ENCODE measurements at regions not wholly inside any gene's neighbourhood (a gene's known extent, or its start where the extent isn't known, plus 50 kb on each side); places are given as distances from the start of the nearest gene placed in this dataset.

- no peaks in the 10 kb centered on the region for H3K36me3 ChIP-seq (ENCODE audit: control insufficient read depth, insufficient read depth, low read length)
- H3K4me1 ChIP-seq (ENCODE audit: control insufficient read depth, insufficient read depth, low read length), result no peaks in the 10 kb centered on the region
- H3K27me3 ChIP-seq (ENCODE audit: control insufficient read depth, insufficient read depth, low read length), result no peaks in the 10 kb centered on the region
- no peak overlapping the region for H3K4me3 ChIP-seq (ENCODE audit: low read length)
- no peak for DNase-seq (ENCODE audit: low read depth, low spot score)
- no peak overlapping the region for H3K27ac ChIP-seq (ENCODE audit: low read length)
- no peaks in the 10 kb centered on the region for H3K9me3 ChIP-seq (ENCODE audit: control insufficient read depth, insufficient read depth, low read length)
These were observed 769.5 kb upstream of the LUZP2 start for GRCh38 chr11:23727387-23727786.

- Histone ChIP-seq H3K36me3 (ENCODE audit: control insufficient read depth, insufficient read depth, low read length) (no peaks in the 10 kb centered on the region), H3K9me3 (ENCODE audit: control insufficient read depth, insufficient read depth, low read length) (no peaks in the 10 kb centered on the region), H3K27ac (ENCODE audit: low read length) (no peak overlapping the region), H3K4me1 (ENCODE audit: control insufficient read depth, insufficient read depth, low read length) (no peaks in the 10 kb centered on the region), H3K4me3 (ENCODE audit: low read length) (no peak overlapping the region), H3K27me3 (ENCODE audit: control insufficient read depth, insufficient read depth, low read length) (no peaks in the 10 kb centered on the region)
- DNase-seq (ENCODE audit: low read depth, low spot score), result no peak
- no CpG with 5 or more reads among the region's 2 CpGs for whole genome bisulfite sequencing (ENCODE audit: insufficient coverage, insufficient read length)
These were observed 769.1 kb upstream of the LUZP2 start for GRCh38 chr11:23727794-23728193.

GRCh38 chr11:23729088-23729487 is 767.8 kb upstream of the LUZP2 start:
- H3K27ac ChIP-seq (ENCODE audit: low read length), result no peak overlapping the region
- no peaks in the 10 kb centered on the region for H3K4me1 ChIP-seq (ENCODE audit: control insufficient read depth, insufficient read depth, low read length)
- no peak overlapping the region for H3K4me3 ChIP-seq (ENCODE audit: low read length)
- H3K9me3 ChIP-seq (ENCODE audit: control insufficient read depth, insufficient read depth, low read length), result no peaks in the 10 kb centered on the region
- no peaks in the 10 kb centered on the region for H3K27me3 ChIP-seq (ENCODE audit: control insufficient read depth, insufficient read depth, low read length)
- H3K36me3 ChIP-seq (ENCODE audit: control insufficient read depth, insufficient read depth, low read length), result no peaks in the 10 kb centered on the region
- WGBS (ENCODE audit: insufficient coverage, insufficient read length), result no CpG with 5 or more reads among the region's 1 CpG
- no peak for DNase-seq (ENCODE audit: low read depth, low spot score)

- Histone ChIP-seq H3K36me3 (ENCODE audit: control insufficient read depth, insufficient read depth, low read length) (no peaks in the 10 kb centered on the region), H3K9me3 (ENCODE audit: control insufficient read depth, insufficient read depth, low read length) (no peaks in the 10 kb centered on the region), H3K27ac (ENCODE audit: low read length) (no peak overlapping the region), H3K4me3 (ENCODE audit: low read length) (no peak overlapping the region), H3K4me1 (ENCODE audit: control insufficient read depth, insufficient read depth, low read length) (no peaks in the 10 kb centered on the region), H3K27me3 (ENCODE audit: control insufficient read depth, insufficient read depth, low read length) (no peaks in the 10 kb centered on the region)
- WGBS (ENCODE audit: insufficient coverage, insufficient read length), result no CpG with 5 or more reads among the region's 43 CpGs
- no peak for DNase-seq (ENCODE audit: low read depth, low spot score)
These were observed 766.4 kb upstream of the LUZP2 start for GRCh38 chr11:23730307-23730998.

GRCh38 chr11:23732026-23732425 is 764.8 kb upstream of the LUZP2 start:
- H3K36me3 ChIP-seq (ENCODE audit: control insufficient read depth, insufficient read depth, low read length), result no peaks in the 10 kb centered on the region
- H3K4me1 ChIP-seq (ENCODE audit: control insufficient read depth, insufficient read depth, low read length), result no peaks in the 10 kb centered on the region
- no peak for DNase-seq (ENCODE audit: low read depth, low spot score)
- H3K27me3 ChIP-seq (ENCODE audit: control insufficient read depth, insufficient read depth, low read length), result no peaks in the 10 kb centered on the region
- no peaks in the 10 kb centered on the region for H3K9me3 ChIP-seq (ENCODE audit: control insufficient read depth, insufficient read depth, low read length)
- H3K4me3 ChIP-seq (ENCODE audit: low read length), result no peak overlapping the region
- no CpG with 5 or more reads among the region's 7 CpGs for WGBS (ENCODE audit: insufficient coverage, insufficient read length)
- no peak overlapping the region for H3K27ac ChIP-seq (ENCODE audit: low read length)

GRCh38 chr11:23746896-23747295 is 750.0 kb upstream of the LUZP2 start:
- Histone ChIP-seq H3K27me3 (ENCODE audit: control insufficient read depth, insufficient read depth, low read length) (no peaks in the 10 kb centered on the region), H3K36me3 (ENCODE audit: control insufficient read depth, insufficient read depth, low read length) (no peaks in the 10 kb centered on the region), H3K4me3 (ENCODE audit: low read length) (no peak overlapping the region), H3K4me1 (ENCODE audit: control insufficient read depth, insufficient read depth, low read length) (no peaks in the 10 kb centered on the region), H3K9me3 (ENCODE audit: control insufficient read depth, insufficient read depth, low read length) (no peaks in the 10 kb centered on the region), H3K27ac (ENCODE audit: low read length) (no peak overlapping the region)
- DNase-seq (ENCODE audit: low read depth, low spot score), result no peak
- WGBS (ENCODE audit: insufficient coverage, insufficient read length), result no CpG with 5 or more reads among the region's 1 CpG

- WGBS (ENCODE audit: insufficient coverage, insufficient read length), result no CpG with 5 or more reads among the region's 2 CpGs
- no peaks in the 10 kb centered on the region for H3K4me1 ChIP-seq (ENCODE audit: control insufficient read depth, insufficient read depth, low read length)
- DNase-seq (ENCODE audit: low read depth, low spot score), result no peak
These were observed 747.0 kb upstream of the LUZP2 start for GRCh38 chr11:23749762-23750430.

GRCh38 chr11:23751280-23751679 is 745.6 kb upstream of the LUZP2 start:
- no peaks in the 10 kb centered on the region for H3K4me1 ChIP-seq (ENCODE audit: control insufficient read depth, insufficient read depth, low read length)
- H3K36me3 ChIP-seq (ENCODE audit: control insufficient read depth, insufficient read depth, low read length), result no peaks in the 10 kb centered on the region
- no peaks in the 10 kb centered on the region for H3K27me3 ChIP-seq (ENCODE audit: control insufficient read depth, insufficient read depth, low read length)
- H3K27ac ChIP-seq (ENCODE audit: low read length), result no peak overlapping the region
- no peak overlapping the region for H3K4me3 ChIP-seq (ENCODE audit: low read length)
- DNase-seq (ENCODE audit: low read depth, low spot score), result no peak
- H3K9me3 ChIP-seq (ENCODE audit: control insufficient read depth, insufficient read depth, low read length), result no peaks in the 10 kb centered on the region
- WGBS (ENCODE audit: insufficient coverage, insufficient read length), result no CpG with 5 or more reads among the region's 2 CpGs

More at GRCh38 chr11:23749762-23750430, 747.0 kb upstream of the LUZP2 start:
- H3K36me3 ChIP-seq (ENCODE audit: control insufficient read depth, insufficient read depth, low read length), result no peaks in the 10 kb centered on the region
- H3K27me3 ChIP-seq (ENCODE audit: control insufficient read depth, insufficient read depth, low read length), result no peaks in the 10 kb centered on the region
- H3K9me3 ChIP-seq (ENCODE audit: control insufficient read depth, insufficient read depth, low read length), result no peaks in the 10 kb centered on the region
- H3K27ac ChIP-seq (ENCODE audit: low read length), result no peak overlapping the region
- H3K4me3 ChIP-seq (ENCODE audit: low read length), result no peak overlapping the region

GRCh38 chr11:23755076-23755475 is 741.8 kb upstream of the LUZP2 start:
- Histone ChIP-seq H3K36me3 (ENCODE audit: control insufficient read depth, insufficient read depth, low read length) (no peaks in the 10 kb centered on the region), H3K27ac (ENCODE audit: low read length) (no peak overlapping the region), H3K4me1 (ENCODE audit: control insufficient read depth, insufficient read depth, low read length) (no peaks in the 10 kb centered on the region), H3K9me3 (ENCODE audit: control insufficient read depth, insufficient read depth, low read length) (no peaks in the 10 kb centered on the region; the same call in 1 of the 2 replicates), H3K27me3 (ENCODE audit: control insufficient read depth, insufficient read depth, low read length) (no peaks in the 10 kb centered on the region), H3K4me3 (ENCODE audit: low read length) (no peak overlapping the region)
- no CpG with 5 or more reads among the region's 2 CpGs for WGBS (ENCODE audit: insufficient coverage, insufficient read length)
- no peak for DNase-seq (ENCODE audit: low read depth, low spot score)

- Histone ChIP-seq H3K4me1 (ENCODE audit: control insufficient read depth, insufficient read depth, low read length) (no peaks in the 10 kb centered on the region), H3K27ac (ENCODE audit: low read length) (no peak overlapping the region), H3K4me3 (ENCODE audit: low read length) (no peak overlapping the region), H3K36me3 (ENCODE audit: control insufficient read depth, insufficient read depth, low read length) (no peaks in the 10 kb centered on the region), H3K27me3 (ENCODE audit: control insufficient read depth, insufficient read depth, low read length) (no peaks in the 10 kb centered on the region), H3K9me3 (ENCODE audit: control insufficient read depth, insufficient read depth, low read length) (no peaks in the 10 kb centered on the region; the same call in 1 of the 2 replicates)
- DNase-seq (ENCODE audit: low read depth, low spot score), result no peak
- WGBS (ENCODE audit: insufficient coverage, insufficient read length), result no CpG with 5 or more reads among the region's 2 CpGs
These were observed 741.1 kb upstream of the LUZP2 start for GRCh38 chr11:23755769-23756168.

GRCh38 chr11:23759489-23759888 is 737.4 kb upstream of the LUZP2 start:
- WGBS (ENCODE audit: insufficient coverage, insufficient read length), result no CpG with 5 or more reads among the region's 2 CpGs
- Histone ChIP-seq H3K4me3 (ENCODE audit: low read length) (no peak overlapping the region), H3K4me1 (ENCODE audit: control insufficient read depth, insufficient read depth, low read length) (no peaks in the 10 kb centered on the region), H3K27me3 (ENCODE audit: control insufficient read depth, insufficient read depth, low read length) (no peaks in the 10 kb centered on the region), H3K9me3 (ENCODE audit: control insufficient read depth, insufficient read depth, low read length) (no peaks in the 10 kb centered on the region; the same call in 1 of the 2 replicates), H3K27ac (ENCODE audit: low read length) (no peak overlapping the region), H3K36me3 (ENCODE audit: control insufficient read depth, insufficient read depth, low read length) (no peaks in the 10 kb centered on the region)
- no peak for DNase-seq (ENCODE audit: low read depth, low spot score)
